K562 (cell line): ENCODE measurements at regions not wholly inside any gene's neighbourhood (a gene's known extent, or its start where the extent isn't known, plus 50 kb on each side); places are given as distances from the start of the nearest gene placed in this dataset.

Experiments
- CTCF ChIP-seq, 3 experiments: IDR thresholded peaks in 2 of 3; conservative IDR thresholded peaks in 1 of 3; 2 replicates each; pipeline ENCODE4 v1.5.1; 2011 to 2012; ENCODE audit warnings: low read length in 3 of 3, mild to moderate bottlenecking in 3 of 3, control low read depth in 2 of 3, improper control_type of control experiment in 1 of 3, inconsistent platforms in 1 of 3, low read depth in 1 of 3, mixed read lengths in 1 of 3, moderate library complexity in 1 of 3; ENCODE audit not compliant: insufficient read depth in 2 of 3
- STAG1 ChIP-seq: sonication (generic); formaldehyde crosslinking; IDR thresholded peaks from 2 replicates; pipeline ENCODE4 v1.5.0; 2020; ENCODE audit warnings: missing genetic modification reagents, borderline replicate concordance
- STAT6 ChIP-seq: sonication (generic); formaldehyde crosslinking; IDR thresholded peaks from 2 replicates; pipeline ENCODE4 v1.8.1; 2023; ENCODE audit warnings: mild to moderate bottlenecking, missing genetic modification reagents
- USF1 ChIP-seq: sonication (generic); formaldehyde crosslinking; IDR thresholded peaks from 2 replicates; pipeline ENCODE4 v1.9.0; 2022; ENCODE audit warnings: mild to moderate bottlenecking, missing genetic modification reagents
- ZNF592 ChIP-seq: fragments of 450-650 bp; IDR thresholded peaks from 2 replicates; pipeline ENCODE4 v1.6.1; 2017; ENCODE audit warnings: antibody characterized with exemption, mild to moderate bottlenecking
- TF ChIP-seq, protein P1 (sequence below): sonication (generic); formaldehyde crosslinking; IDR thresholded peaks from 2 replicates; pipeline ENCODE4 v1.8.0; 2022; ENCODE audit warnings: mild to moderate bottlenecking, missing genetic modification reagents, borderline replicate concordance

- TF ChIP-seq STAT6 (CRISPR knock-in tag) = no peak
- no peak for TF ChIP-seq ZNF592
- TF ChIP-seq CTCF (IDR thresholded peaks at IDR 0.05 in 2 of 3, conservative IDR thresholded peaks at IDR 0.05 in 1 of 3; ENCODE audit: insufficient read depth in 2 of 3, low read depth in 1 of 3, low read length in 3 of 3) = no peak
- no peak for TF ChIP-seq USF1 (CRISPR knock-in tag)
- TF ChIP-seq, protein P1, sequence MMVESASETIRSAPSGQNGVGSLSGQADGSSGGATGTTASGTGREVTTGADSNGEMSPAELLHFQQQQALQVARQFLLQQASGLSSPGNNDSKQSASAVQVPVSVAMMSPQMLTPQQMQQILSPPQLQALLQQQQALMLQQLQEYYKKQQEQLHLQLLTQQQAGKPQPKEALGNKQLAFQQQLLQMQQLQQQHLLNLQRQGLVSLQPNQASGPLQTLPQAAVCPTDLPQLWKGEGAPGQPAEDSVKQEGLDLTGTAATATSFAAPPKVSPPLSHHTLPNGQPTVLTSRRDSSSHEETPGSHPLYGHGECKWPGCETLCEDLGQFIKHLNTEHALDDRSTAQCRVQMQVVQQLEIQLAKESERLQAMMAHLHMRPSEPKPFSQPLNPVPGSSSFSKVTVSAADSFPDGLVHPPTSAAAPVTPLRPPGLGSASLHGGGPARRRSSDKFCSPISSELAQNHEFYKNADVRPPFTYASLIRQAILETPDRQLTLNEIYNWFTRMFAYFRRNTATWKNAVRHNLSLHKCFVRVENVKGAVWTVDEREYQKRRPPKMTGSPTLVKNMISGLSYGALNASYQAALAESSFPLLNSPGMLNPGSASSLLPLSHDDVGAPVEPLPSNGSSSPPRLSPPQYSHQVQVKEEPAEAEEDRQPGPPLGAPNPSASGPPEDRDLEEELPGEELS (CRISPR knock-in tag) = no peak
- no peak for TF ChIP-seq STAG1 (CRISPR knock-in tag)
These were observed 133.4 kb upstream of the ADO start for GRCh38 chr10:62671104-62671503.
